Calu3 (cell line): ENCODE measurements at regions not wholly inside any gene's neighbourhood (a gene's known extent, or its start where the extent isn't known, plus 50 kb on each side); places are given as distances from the start of the nearest gene placed in this dataset.

Source experiments
- BruUV-seq: library from RNA; stranded (reverse); fragments of 400-500 nt; replicated peaks from 2 replicates; lab custom pipeline; 2021; lab: Mats Ljungman, UMichigan
- CTCF ChIA-PET: fragments of 300-600 bp; sonication (Branson Sonifier 250); formaldehyde crosslinking; loops from one replicate; lab custom pipeline; 2022; ENCODE audit warnings: antibody characterized with exemption; lab: Charles Lee
- DNase-seq: peaks from one replicate; pipeline ENCODE4 v3.0.0; 2022
- H3K27ac Mint-ChIP-seq: one replicate; pipeline ENCODE4 v1.8.0; 2022; ENCODE audit warnings: mixed read lengths; ENCODE audit not compliant: unreplicated experiment
- H3K27me3 Mint-ChIP-seq: one replicate; pipeline ENCODE4 v1.8.0; 2022; ENCODE audit warnings: mixed read lengths; ENCODE audit not compliant: unreplicated experiment
- H3K36me3 Mint-ChIP-seq: one replicate; pipeline ENCODE4 v1.8.0; 2022; ENCODE audit warnings: mild to moderate bottlenecking, moderate library complexity, mixed read lengths; ENCODE audit not compliant: insufficient read depth, unreplicated experiment
- H3K4me1 Mint-ChIP-seq: one replicate; pipeline ENCODE4 v1.8.0; 2022; ENCODE audit warnings: mild to moderate bottlenecking, low read depth, mixed read lengths; ENCODE audit not compliant: unreplicated experiment
- H3K4me3 Mint-ChIP-seq: one replicate; pipeline ENCODE4 v1.8.0; 2022; ENCODE audit warnings: mild to moderate bottlenecking, low read depth, moderate library complexity, mixed read lengths; ENCODE audit not compliant: unreplicated experiment
- H3K9me3 Mint-ChIP-seq: one replicate; pipeline ENCODE4 v1.8.0; 2022; ENCODE audit warnings: low read depth, mixed read lengths; ENCODE audit not compliant: unreplicated experiment
- CTCF ChIP-seq: fragments of 200-600 bp; IDR thresholded peaks from one replicate; pipeline ENCODE4 v1.8.0; 2022; ENCODE audit warnings: antibody characterized with exemption; ENCODE audit not compliant: unreplicated experiment
- intact Hi-C: fragments of 100-400 bp; cut with micrococcal nuclease; formaldehyde crosslinking; loops from one replicate; pipeline ENCODE4 v1.10.0; 2022; ENCODE audit not compliant: unreplicated experiment

- Mint-ChIP-seq H3K36me3 (no peaks in the 10 kb centered on the region), H3K4me3 (no peak overlapping the region), H3K27me3 (peaks cover 68% of the 10 kb centered on the region), H3K9me3 (no peaks in the 10 kb centered on the region), H3K4me1 (no peaks in the 10 kb centered on the region), H3K27ac (no peak overlapping the region)
- intact Hi-C loops: no loop called here
- TF ChIP-seq CTCF: no peak
- CTCF ChIA-PET: no interaction called here
- no TSS peak for BruUV-seq
- no peak for DNase-seq
Observed at GRCh38 chr10:7046615-7047014, 364.2 kb downstream of the SFMBT2 start.

- Mint-ChIP-seq H3K9me3 (no peaks in the 10 kb centered on the region), H3K27ac (no peak overlapping the region), H3K4me3 (no peak overlapping the region), H3K27me3 (peaks cover 68% of the 10 kb centered on the region), H3K36me3 (no peaks in the 10 kb centered on the region), H3K4me1 (no peaks in the 10 kb centered on the region)
- BruUV-seq: no TSS peak
- intact Hi-C loops: no loop called here
- DNase-seq: no peak
- TF ChIP-seq CTCF: no peak
- CTCF ChIA-PET: no interaction called here
Observed at GRCh38 chr10:7045891-7046599, 364.8 kb downstream of the SFMBT2 start.

GRCh38 chr10:7043055-7043653 lies 367.7 kb downstream of the SFMBT2 start:
- Mint-ChIP-seq H3K36me3 (no peaks in the 10 kb centered on the region), H3K27ac (no peak overlapping the region), H3K27me3 (peaks cover 95% of the 10 kb centered on the region), H3K4me1 (no peaks in the 10 kb centered on the region), H3K4me3 (no peak overlapping the region), H3K9me3 (no peaks in the 10 kb centered on the region)
- no peak for TF ChIP-seq CTCF
- intact Hi-C loops: no loop called here
- no TSS peak for BruUV-seq
- no peak for DNase-seq
- CTCF ChIA-PET: interaction anchor here (0.6 kb wide), 1 partner anchor 198 kb away, joined by 7 read pairs; no protein-coding TSS in a partner anchor

GRCh38 chr10:7042419-7043054 lies 368.3 kb downstream of the SFMBT2 start:
- no peak for TF ChIP-seq CTCF
- H3K36me3 Mint-ChIP-seq: no peaks in the 10 kb centered on the region
- no peaks in the 10 kb centered on the region for H3K4me1 Mint-ChIP-seq
- H3K9me3 Mint-ChIP-seq: no peaks in the 10 kb centered on the region
- H3K27ac Mint-ChIP-seq: no peak overlapping the region
- no TSS peak for BruUV-seq
- intact Hi-C loops: no loop called here
- H3K4me3 Mint-ChIP-seq: no peak overlapping the region
- no peak for DNase-seq
- H3K27me3 Mint-ChIP-seq: peaks cover 97% of the 10 kb centered on the region
- CTCF ChIA-PET: no interaction called here
